ENCODE measurements at regions not wholly inside any gene's neighbourhood (a gene's known extent, or its start where the extent isn't known, plus 50 kb on each side); places are given as distances from the start of the nearest gene placed in this dataset.

GRCh38 chrX:42477396-42477795 is 300.6 kb downstream of the PPP1R2C start:
- no peak overlapping the region for H3K4me3 ChIP-seq (ENCODE audit: low read depth, low read length)
- H3K36me3 ChIP-seq (ENCODE audit: control insufficient read depth in 2 of 2, insufficient read depth in 1 of 2, low read length in 2 of 2), result no peaks in the 10 kb centered on the region
- no peaks in the 10 kb centered on the region for H3K4me1 ChIP-seq (ENCODE audit: control insufficient read depth, insufficient read depth, low read length)
- H3K27ac ChIP-seq (ENCODE audit: extremely low read depth, low read depth, low read length), result no peak overlapping the region
- ChIA-PET CTCF (no interaction called here), POLR2A (no interaction called here)
- no peaks in the 10 kb centered on the region for H3K9me3 ChIP-seq (ENCODE audit: control insufficient read depth, insufficient read depth, low read depth, low read length)
- TF ChIP-seq INSM2 (tag by site-specific recombination; IDR thresholded peaks at IDR 0.05), result no peak
- no peak for TF ChIP-seq ZNF354C (tag by site-specific recombination; IDR thresholded peaks at IDR 0.05; ENCODE audit: borderline replicate concordance, low read depth)
- TF ChIP-seq ZNF341 (tag by site-specific recombination; IDR thresholded peaks at IDR 0.05; ENCODE audit: low read depth), result no peak
- no peak for TF ChIP-seq ZSCAN18 (tag by site-specific recombination; IDR thresholded peaks at IDR 0.05)
- TF ChIP-seq ZBTB48 (tag by site-specific recombination; IDR thresholded peaks at IDR 0.05), result no peak
- no peak for TF ChIP-seq ZNF302 (tag by site-specific recombination; IDR thresholded peaks at IDR 0.05; ENCODE audit: low read depth)
- no peak for TF ChIP-seq ZNF596 (tag by site-specific recombination; IDR thresholded peaks at IDR 0.05)
- no peak for TF ChIP-seq SALL2 (tag by site-specific recombination; IDR thresholded peaks at IDR 0.05; ENCODE audit: borderline replicate concordance)

GRCh38 chrX:42472727-42473126 is 305.2 kb downstream of the PPP1R2C start:
- POLR2A ChIA-PET, result no interaction called here

GRCh38 chrX:42466332-42467046 is 311.5 kb downstream of the PPP1R2C start:
- TF ChIP-seq ZNF768 (tag by site-specific recombination; IDR thresholded peaks at IDR 0.05), result no peak
- TF ChIP-seq ZSCAN18 (tag by site-specific recombination; IDR thresholded peaks at IDR 0.05), result no peak
- TF ChIP-seq ZNF530 (tag by site-specific recombination; IDR thresholded peaks at IDR 0.05; ENCODE audit: low read depth), result no peak
- no peak for TF ChIP-seq ZBTB21 (tag by site-specific recombination; IDR thresholded peaks at IDR 0.05)
- TF ChIP-seq ZNF792 (tag by site-specific recombination; IDR thresholded peaks at IDR 0.05), result no peak
- no peak for TF ChIP-seq ZNF19 (tag by site-specific recombination; IDR thresholded peaks at IDR 0.05; ENCODE audit: low read depth)
- TF ChIP-seq TCF7L2 (IDR thresholded peaks at IDR 0.05; ENCODE audit: borderline replicate concordance, low read depth, low read length), result no peak
- no peak for TF ChIP-seq GLI4 (tag by site-specific recombination; IDR thresholded peaks at IDR 0.05)
- TF ChIP-seq ZNF621 (tag by site-specific recombination; IDR thresholded peaks at IDR 0.05), result no peak
- no peak for TF ChIP-seq ZNF645 (tag by site-specific recombination; IDR thresholded peaks at IDR 0.05)
- H3K27ac ChIP-seq (ENCODE audit: extremely low read depth, low read depth, low read length), result no peak overlapping the region
- no peaks in the 10 kb centered on the region for H3K4me1 ChIP-seq (ENCODE audit: control insufficient read depth, insufficient read depth, low read length)
- H3K36me3 ChIP-seq (ENCODE audit: control insufficient read depth in 2 of 2, insufficient read depth in 1 of 2, low read length in 2 of 2), result no peaks in the 10 kb centered on the region
- ChIA-PET POLR2A (interaction anchor here (0.6 kb wide), 1 partner anchor 1727 kb away, joined by 5 read pairs; no protein-coding TSS in a partner anchor), CTCF (no interaction called here)
- H3K9me3 ChIP-seq (ENCODE audit: control insufficient read depth, insufficient read depth, low read depth, low read length), result no peaks in the 10 kb centered on the region
- H3K4me3 ChIP-seq (ENCODE audit: low read depth, low read length), result no peak overlapping the region

More at GRCh38 chrX:42472727-42473126, 305.2 kb downstream of the PPP1R2C start:
- Histone ChIP-seq H3K4me1 (ENCODE audit: control insufficient read depth, insufficient read depth, low read length) (no peaks in the 10 kb centered on the region), H3K27ac (ENCODE audit: extremely low read depth, low read depth, low read length) (no peak overlapping the region), H3K9me3 (ENCODE audit: control insufficient read depth, insufficient read depth, low read depth, low read length) (no peaks in the 10 kb centered on the region), H3K4me3 (ENCODE audit: low read depth, low read length) (no peak overlapping the region), H3K36me3 (ENCODE audit: control insufficient read depth in 2 of 2, insufficient read depth in 1 of 2, low read length in 2 of 2) (no peaks in the 10 kb centered on the region)
- CTCF ChIA-PET, result no interaction called here
- TF ChIP-seq ZNF121 (tag by site-specific recombination; IDR thresholded peaks at IDR 0.05) (no peak), ZNF654 (tag by site-specific recombination; IDR thresholded peaks at IDR 0.05; ENCODE audit: low read depth) (no peak), ZSCAN5A (tag by site-specific recombination; IDR thresholded peaks at IDR 0.05) (no peak), ZNF660 (tag by site-specific recombination; IDR thresholded peaks at IDR 0.05) (no peak), ZNF10 (tag by site-specific recombination; IDR thresholded peaks at IDR 0.05) (no peak), SP3 (tag by site-specific recombination; IDR thresholded peaks at IDR 0.05) (no peak), ZBTB1 (tag by site-specific recombination; IDR thresholded peaks at IDR 0.05) (no peak)

Measured in HEK293 (cell line).